Lower leg skin (tissue), 4 donors: ENCODE measurements at regions not wholly inside any gene's neighbourhood (a gene's known extent, or its start where the extent isn't known, plus 50 kb on each side); places are given as distances from the start of the nearest gene placed in this dataset.

Source experiments
- DNase-seq, 2 donors: peaks; one replicate each; pipeline ENCODE4 v3.0.0-alpha.2; 2019; ENCODE audit warnings: low spot score in 2 of 2
- H3K4me3 ChIP-seq: fragments of 200-600 bp; sonication (generic); 2 replicates; pipeline ENCODE4 v1.5.1; 2017; ENCODE audit warnings: mild to moderate bottlenecking, low read depth; ENCODE audit not compliant: poor library complexity, severe bottlenecking
- CTCF ChIP-seq, 3 donors: fragments of 450-650 bp; IDR thresholded peaks; one replicate each; pipeline ENCODE4 v1.5.1; 2016; ENCODE audit warnings: antibody characterized with exemption in 3 of 3, mild to moderate bottlenecking in 3 of 3, moderate library complexity in 2 of 3
- POLR2A ChIP-seq, 2 donors: fragments of 450-650 bp; IDR thresholded peaks; one replicate each; pipeline ENCODE4 v1.6.1; 2016 to 2017; ENCODE audit warnings: antibody characterized with exemption in 2 of 2, mild to moderate bottlenecking in 1 of 2, moderate library complexity in 1 of 2
- WGBS, 2 donors: methylation state at CpG; one replicate each; pipeline ENCODE4 v1.1.5; 2018; 5-methylcytosine and 5-hydroxymethylcytosine counted together
- intact Hi-C: fragments of 100-400 bp; cut with DNase I; formaldehyde crosslinking; loops from one replicate; pipeline ENCODE4 v1.15.0; 2023; ENCODE audit warnings: low total_unique reads

- intact Hi-C loops, result no loop called here
- TF ChIP-seq CTCF (IDR thresholded peaks at IDR 0.05) (no peak), POLR2A (IDR thresholded peaks at IDR 0.05) (no peak)
- H3K4me3 ChIP-seq, result no peak overlapping the region
- DNase-seq, result no peak
- 46 to 49% methylated on average over 4 of the region's 4 CpGs for WGBS, 2 donors
These were observed 198.4 kb upstream of the RGS18 start for GRCh38 chr1:191959856-191960255.

DNA sequence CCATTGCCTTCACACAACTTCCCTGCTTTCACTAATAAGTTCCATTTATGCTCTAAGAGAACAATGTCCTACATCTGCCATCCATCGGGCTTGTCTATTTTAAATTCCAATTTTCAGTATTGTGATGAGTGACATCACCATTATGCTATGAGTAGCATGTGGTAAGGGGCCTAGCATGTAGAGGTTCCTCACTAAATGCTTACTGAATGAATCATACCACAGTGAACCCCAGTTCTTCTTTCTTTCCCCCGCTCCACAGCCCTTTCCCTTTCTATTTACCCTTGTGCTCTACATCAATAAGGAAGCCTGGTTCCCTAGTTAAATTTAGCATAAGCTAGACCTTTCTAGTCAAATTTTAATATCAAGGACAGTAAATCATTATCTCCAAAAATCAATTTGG lies 195.0 kb upstream of the RGS18 start:
- intact Hi-C loops, result no loop called here
- 63% methylated on average over 2 of the region's 2 CpGs for WGBS, 2 donors
- TF ChIP-seq CTCF (IDR thresholded peaks at IDR 0.05) (no peak), POLR2A (IDR thresholded peaks at IDR 0.05) (no peak)
- H3K4me3 ChIP-seq, result no peak overlapping the region
- no peak for DNase-seq

DNA sequence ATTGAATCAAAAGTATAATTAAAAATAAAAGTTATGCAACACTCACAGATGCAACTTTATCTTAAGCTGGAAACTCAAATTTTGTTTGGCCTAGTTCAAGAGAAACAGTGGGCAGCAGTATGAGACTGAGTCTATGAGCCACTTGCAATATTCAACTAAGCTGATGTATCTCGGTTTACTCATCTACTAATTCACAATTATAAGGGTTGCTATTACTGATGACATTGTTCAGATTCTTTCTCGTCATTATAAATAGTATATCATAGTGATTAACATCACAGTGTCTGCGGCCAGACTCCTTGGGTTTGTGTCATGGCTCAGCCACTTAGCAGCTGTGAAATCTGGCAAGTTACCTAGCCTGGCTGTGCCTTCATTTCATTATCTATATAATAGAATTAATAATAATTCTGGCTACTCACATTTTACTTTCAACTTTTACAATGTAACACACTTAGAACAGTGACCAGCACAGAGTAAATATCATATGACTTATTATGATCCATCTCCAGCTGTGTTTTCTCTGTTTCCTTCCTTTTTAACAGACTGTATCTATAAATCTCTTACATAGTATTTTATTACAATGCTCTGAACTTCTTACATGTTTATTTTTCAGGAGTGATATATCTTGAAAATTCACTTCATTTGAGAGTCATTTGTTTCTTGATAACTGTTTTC lies 194.3 kb upstream of the RGS18 start:
- DNase-seq, result no peak
- 22 to 34% methylated on average over 3 of the region's 3 CpGs for WGBS, 2 donors
- intact Hi-C loops, result no loop called here
- TF ChIP-seq POLR2A (IDR thresholded peaks at IDR 0.05) (no peak), CTCF (IDR thresholded peaks at IDR 0.05) (no peak)
- H3K4me3 ChIP-seq, result no peak overlapping the region

GRCh38 chr1:191969290-191969689 lies 189.0 kb upstream of the RGS18 start:
- intact Hi-C loops, result no loop called here
- no peak for TF ChIP-seq POLR2A (IDR thresholded peaks at IDR 0.05)
- no peak for TF ChIP-seq CTCF (IDR thresholded peaks at IDR 0.05)
- no peak for DNase-seq
- no peak overlapping the region for H3K4me3 ChIP-seq
- WGBS, 2 donors, result 86 to 87% methylated on average over 5 of the region's 5 CpGs

- intact Hi-C loops, result no loop called here
- WGBS, 2 donors, result 51 to 73% methylated on average over 1 of the region's 1 CpG
- TF ChIP-seq POLR2A (IDR thresholded peaks at IDR 0.05), result no peak
- TF ChIP-seq CTCF (IDR thresholded peaks at IDR 0.05), result no peak
- H3K4me3 ChIP-seq, result no peak overlapping the region
- DNase-seq, result no peak
These were observed 188.1 kb upstream of the RGS18 start for GRCh38 chr1:191970116-191970515.

GRCh38 chr1:191971447-191971846 lies 186.8 kb upstream of the RGS18 start:
- WGBS, 2 donors, result 90% methylated on average over 3 of the region's 3 CpGs
- no peak overlapping the region for H3K4me3 ChIP-seq
- TF ChIP-seq CTCF (IDR thresholded peaks at IDR 0.05), result no peak
- TF ChIP-seq POLR2A (IDR thresholded peaks at IDR 0.05), result no peak
- intact Hi-C loops, result no loop called here
- no peak for DNase-seq
